Activated CD8-positive, alpha-beta T cell treated with anti-CD3 and anti-CD28 coated beads for 36 hours (primary cell): ENCODE measurements at regions not wholly inside any gene's neighbourhood (a gene's known extent, or its start where the extent isn't known, plus 50 kb on each side); places are given as distances from the start of the nearest gene placed in this dataset.

Experiments
- ATAC-seq: fragments of 200-7000 bp; cut with Tn5 transposase; one replicate; pipeline ENCODE4 v1.10.0; 2021; ENCODE audit warnings: mild to moderate bottlenecking, moderate library complexity
- CTCF ChIA-PET: fragments of 350-600 bp; sonication (Branson Sonifier 250); formaldehyde crosslinking; loops from one replicate; lab custom pipeline; 2021; ENCODE audit warnings: antibody characterized with exemption; lab: Charles Lee
- POLR2A ChIA-PET: fragments of 350-600 bp; sonication (Branson Sonifier 250); formaldehyde crosslinking; loops from one replicate; lab custom pipeline; 2021; ENCODE audit warnings: antibody characterized with exemption; lab: Charles Lee
- DNase-seq: peaks from one replicate; pipeline ENCODE4 v3.0.0-alpha.2; 2020
- H3K27ac Mint-ChIP-seq: one replicate; pipeline ENCODE4 v1.8.0; 2021; ENCODE audit warnings: mild to moderate bottlenecking, mixed read lengths
- H3K27me3 Mint-ChIP-seq: one replicate; pipeline ENCODE4 v1.8.0; 2021; ENCODE audit warnings: mixed read lengths
- H3K36me3 Mint-ChIP-seq: one replicate; pipeline ENCODE4 v1.8.0; 2021; ENCODE audit warnings: low read depth, mixed read lengths
- H3K4me1 Mint-ChIP-seq: one replicate; pipeline ENCODE4 v1.8.0; 2021; ENCODE audit warnings: low read depth, mixed read lengths
- H3K4me3 Mint-ChIP-seq: one replicate; pipeline ENCODE4 v1.8.0; 2021; ENCODE audit warnings: mild to moderate bottlenecking, moderate library complexity, mixed read lengths
- H3K9me3 Mint-ChIP-seq: one replicate; pipeline ENCODE4 v1.8.0; 2021; ENCODE audit warnings: mixed read lengths
- CTCF ChIP-seq: fragments of 200-600 bp; IDR thresholded peaks from one replicate; pipeline ENCODE4 v1.8.0; 2022; ENCODE audit warnings: antibody characterized with exemption, mild to moderate bottlenecking
- intact Hi-C: fragments of 100-400 bp; cut with micrococcal nuclease; formaldehyde crosslinking; loops from one replicate; pipeline ENCODE4 v1.10.0; 2022

GRCh38 chr11:101292661-101293240 is 163.1 kb upstream of the PGR start:
- POLR2A ChIA-PET, result no interaction called here
- no peak for TF ChIP-seq CTCF
- no peaks in the 10 kb centered on the region for H3K4me1 Mint-ChIP-seq
- no peak overlapping the region for H3K27ac Mint-ChIP-seq
- ATAC-seq (no peak), DNase-seq (no peak)
- CTCF ChIA-PET, result no interaction called here
- H3K27me3 Mint-ChIP-seq, result no peaks in the 10 kb centered on the region
- no peaks in the 10 kb centered on the region for H3K36me3 Mint-ChIP-seq
- H3K9me3 Mint-ChIP-seq, result peaks cover 5% of the 10 kb centered on the region
- intact Hi-C loops, result no loop called here
- no peak overlapping the region for H3K4me3 Mint-ChIP-seq

GRCh38 chr11:101291279-101291678 is 161.7 kb upstream of the PGR start:
- Mint-ChIP-seq H3K27me3 (no peaks in the 10 kb centered on the region), H3K27ac (no peak overlapping the region), H3K9me3 (peaks cover 5% of the 10 kb centered on the region), H3K36me3 (no peaks in the 10 kb centered on the region), H3K4me1 (no peaks in the 10 kb centered on the region), H3K4me3 (no peak overlapping the region)
- POLR2A ChIA-PET, result no interaction called here
- ATAC-seq, result no peak
- no peak for DNase-seq
- no peak for TF ChIP-seq CTCF
- CTCF ChIA-PET, result no interaction called here
- intact Hi-C loops, result no loop called here

DNA sequence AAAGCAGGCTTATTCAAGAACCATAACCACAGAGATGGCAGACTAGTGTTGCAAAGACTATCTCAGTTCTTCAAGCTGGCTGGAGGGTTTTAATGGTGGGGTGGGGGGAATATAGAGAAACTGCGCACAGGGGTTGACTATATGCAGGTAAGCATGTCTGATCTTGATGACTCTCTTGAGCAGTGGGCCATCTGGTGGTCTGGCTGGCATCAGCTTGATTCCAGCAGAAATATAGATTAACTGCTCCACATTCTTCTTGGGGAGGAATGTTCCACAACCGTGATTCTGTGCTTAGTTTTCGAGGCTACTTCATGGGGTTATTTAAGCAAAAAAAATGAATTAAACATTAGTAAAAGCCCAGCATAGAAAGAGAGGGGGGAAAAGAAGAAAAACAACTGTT is 158.8 kb upstream of the PGR start:
- no peak for ATAC-seq
- no peak for DNase-seq
- no peak for TF ChIP-seq CTCF
- ChIA-PET CTCF (no interaction called here), POLR2A (interaction anchor here (0.7 kb wide), 1 partner anchor 150 kb away, joined by 3 read pairs; no protein-coding TSS in a partner anchor)
- H3K4me1 Mint-ChIP-seq, result no peaks in the 10 kb centered on the region
- H3K9me3 Mint-ChIP-seq, result peaks cover 5% of the 10 kb centered on the region
- H3K4me3 Mint-ChIP-seq, result no peak overlapping the region
- intact Hi-C loops, result no loop called here
- H3K36me3 Mint-ChIP-seq, result no peaks in the 10 kb centered on the region
- no peak overlapping the region for H3K27ac Mint-ChIP-seq
- no peaks in the 10 kb centered on the region for H3K27me3 Mint-ChIP-seq

DNA sequence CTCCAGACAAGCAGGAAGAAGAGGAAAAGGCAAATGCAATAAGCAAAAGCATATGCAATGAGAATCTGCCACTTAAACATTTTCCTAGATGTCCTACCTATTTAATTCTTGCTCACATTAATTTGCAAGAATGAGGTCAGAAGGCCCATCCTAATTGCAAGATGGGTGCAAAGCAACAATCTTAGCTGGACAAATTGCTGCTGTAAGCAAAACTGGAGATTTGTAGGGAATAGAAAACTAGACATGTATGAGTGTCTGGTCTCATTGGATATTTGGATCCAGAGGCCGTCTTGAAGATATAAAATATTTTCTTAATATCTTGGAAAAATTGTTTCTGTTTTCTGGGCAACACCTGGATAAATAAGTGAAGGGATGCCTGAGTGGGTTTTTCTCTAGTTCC is 150.1 kb upstream of the PGR start:
- intact Hi-C loops, result no loop called here
- no peaks in the 10 kb centered on the region for H3K27me3 Mint-ChIP-seq
- H3K27ac Mint-ChIP-seq, result no peak overlapping the region
- no peak for TF ChIP-seq CTCF
- DNase-seq (no peak), ATAC-seq (no peak)
- H3K9me3 Mint-ChIP-seq, result peaks cover 8% of the 10 kb centered on the region
- no peaks in the 10 kb centered on the region for H3K4me1 Mint-ChIP-seq
- no peaks in the 10 kb centered on the region for H3K36me3 Mint-ChIP-seq
- no peak overlapping the region for H3K4me3 Mint-ChIP-seq
- POLR2A ChIA-PET, result no interaction called here
- CTCF ChIA-PET, result no interaction called here

DNA sequence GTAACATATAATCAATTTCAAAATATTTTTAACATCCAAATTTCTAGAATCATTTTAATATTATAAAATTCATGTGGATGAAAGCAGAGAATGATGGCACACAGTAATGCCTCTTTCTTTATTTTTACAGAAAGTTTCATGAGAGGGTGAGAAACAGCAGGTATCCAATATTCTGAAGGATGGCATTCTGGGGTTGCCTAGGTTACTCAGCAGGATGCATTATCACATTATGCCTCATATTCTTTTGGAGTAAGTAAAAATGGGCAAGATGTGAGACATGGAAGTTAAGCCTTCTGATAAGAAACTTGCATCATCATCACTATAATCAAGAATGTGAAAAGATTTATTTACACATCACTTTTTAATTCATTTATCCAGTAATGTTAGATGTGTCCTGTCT is 148.7 kb upstream of the PGR start:
- Mint-ChIP-seq H3K4me3 (no peak overlapping the region), H3K4me1 (no peaks in the 10 kb centered on the region), H3K9me3 (peaks cover 8% of the 10 kb centered on the region), H3K36me3 (no peaks in the 10 kb centered on the region), H3K27ac (no peak overlapping the region), H3K27me3 (no peaks in the 10 kb centered on the region)
- DNase-seq, result no peak
- TF ChIP-seq CTCF, result no peak
- no peak for ATAC-seq
- intact Hi-C loops, result no loop called here
- POLR2A ChIA-PET, result no interaction called here
- CTCF ChIA-PET, result no interaction called here
